GM12878 (cell line): ENCODE measurements at regions not wholly inside any gene's neighbourhood (a gene's known extent, or its start where the extent isn't known, plus 50 kb on each side); places are given as distances from the start of the nearest gene placed in this dataset.

Experiments
- ATAC-seq: fragments of 200-7000 bp; cut with Tn5 transposase; 3 replicates; pipeline ENCODE4 v1.9.1; 2020; ENCODE audit warnings: mild to moderate bottlenecking, moderate library complexity
- BruUV-seq: library from RNA; stranded (reverse); fragments of 400-500 nt; replicated peaks from 2 replicates; lab custom pipeline; 2021; lab: Mats Ljungman, UMichigan
- CTCF ChIA-PET: fragments of 300-600 bp; sonication (Branson Sonifier 250); formaldehyde crosslinking; extraction: SDS; loops from one replicate; lab custom pipeline; 2021; ENCODE audit warnings: inconsistent platforms; lab: Yijun Ruan, JAX
- POLR2A ChIA-PET: fragments of 350-600 bp; formaldehyde crosslinking; extraction: SDS; loops from one replicate; lab custom pipeline; 2021; ENCODE audit warnings: inconsistent platforms; lab: Charles Lee
- RAD21 ChIA-PET: fragments of 300-600 bp; sonication (Branson Sonifier 250); formaldehyde crosslinking; loops from one replicate; lab custom pipeline; 2023; ENCODE audit warnings: antibody characterized with exemption; ENCODE audit not compliant: unreplicated experiment; lab: Charles Lee
- SMC1A ChIA-PET: fragments of 300-600 bp; sonication (Branson Sonifier 250); formaldehyde crosslinking; loops from one replicate; lab custom pipeline; 2023; ENCODE audit not compliant: unreplicated experiment, uncharacterized antibody; lab: Charles Lee
- DNase-seq: peaks from one replicate; pipeline ENCODE4 v3.0.0-alpha.2; 2011; ENCODE audit warnings: low read depth, low spot score
- FAIRE-seq: peaks from 3 replicates; lab custom pipeline; 2011; peaks lifted over from hg19 to GRCh38; lab: Jason Lieb, UNC
- H2AFZ ChIP-seq: 2 replicates; pipeline ENCODE4 v1.6.0; 2011; ENCODE audit warnings: low read depth, low read length, control low read depth; ENCODE audit not compliant: control insufficient read depth
- H3K27ac ChIP-seq: 2 replicates; pipeline ENCODE4 v1.5.1; 2011; ENCODE audit warnings: control low read depth; ENCODE audit not compliant: control insufficient read depth, insufficient read depth
- H3K27me3 ChIP-seq, 2 experiments: replicated peaks in 1 of 2; 2 replicates each; pipeline versions ENCODE4 v1.6.0 to v1.6.1; 2011; ENCODE audit warnings: low read length in 1 of 2; ENCODE audit not compliant: control insufficient read depth in 2 of 2, insufficient read depth in 2 of 2
- H3K36me3 ChIP-seq, 2 experiments: 2 replicates each; pipeline ENCODE4 v1.5.1; 2011; ENCODE audit warnings: low read length in 1 of 2; ENCODE audit not compliant: control insufficient read depth in 2 of 2, insufficient read depth in 2 of 2
- H3K4me1 ChIP-seq: 2 replicates; pipeline ENCODE4 v1.6.1; 2011; ENCODE audit warnings: mild to moderate bottlenecking, low read length, moderate library complexity, mixed read lengths; ENCODE audit not compliant: control insufficient read depth, insufficient read depth
- H3K4me2 ChIP-seq: 2 replicates; pipeline ENCODE4 v1.6.0; 2011; ENCODE audit warnings: control low read depth; ENCODE audit not compliant: control insufficient read depth, insufficient read depth
- H3K4me3 ChIP-seq: fragments of 200-600 bp; sonication (generic); 2 replicates; pipeline ENCODE4 v1.5.1; 2016
- H3K79me2 ChIP-seq: 2 replicates; pipeline ENCODE4 v1.6.0; 2011; ENCODE audit warnings: low read length; ENCODE audit not compliant: control insufficient read depth, insufficient read depth
- H3K9ac ChIP-seq: 2 replicates; pipeline ENCODE4 v1.8.0; 2011; ENCODE audit warnings: low read length, control low read depth, mixed read lengths; ENCODE audit not compliant: control insufficient read depth, insufficient read depth
- H3K9me3 ChIP-seq: replicated peaks from 3 replicates; pipeline ENCODE4 v1.5.1; 2011; ENCODE audit warnings: mild to moderate bottlenecking, low read length; ENCODE audit not compliant: control insufficient read depth, insufficient read depth
- H4K20me1 ChIP-seq: 2 replicates; pipeline ENCODE4 v1.6.0; 2011; ENCODE audit not compliant: control insufficient read depth, insufficient read depth
- CHD2 ChIP-seq: IDR thresholded peaks from 2 replicates; pipeline ENCODE4 v1.6.1; 2011; ENCODE audit warnings: low read depth, low read length, improper control_type of control experiment, borderline replicate concordance
- HDGF ChIP-seq: fragments of 450-650 bp; IDR thresholded peaks from 2 replicates; pipeline ENCODE4 v1.6.1; 2016; ENCODE audit warnings: antibody characterized with exemption
- SREBF2 ChIP-seq: IDR thresholded peaks from 2 replicates; pipeline ENCODE4 v1.6.1; 2012; ENCODE audit warnings: mild to moderate bottlenecking, low read length
- WGBS: methylation state at CpG from one replicate; pipeline ENCODE4 v1.1.6; 2016; ENCODE audit warnings: low lambda C conversion rate; ENCODE audit not compliant: insufficient replicate concordance, insufficient coverage; ENCODE audit errors: missing lambda C conversion rate; 5-methylcytosine and 5-hydroxymethylcytosine counted together
- in situ Hi-C: fragments of 300-500 bp; cut with MboI; formaldehyde crosslinking; loops from 9 replicates; pipeline ENCODE4 v1.14.3; 2018; ENCODE audit warnings: mixed read lengths
- intact Hi-C: fragments of 100-400 bp; cut with micrococcal nuclease; formaldehyde crosslinking; loops from one replicate; pipeline ENCODE4 v1.14.2; 2022; ENCODE audit not compliant: unreplicated experiment
- TF ChIP-seq, protein P1 (sequence below): IDR thresholded peaks from 2 replicates; pipeline ENCODE4 v1.6.1; 2012; ENCODE audit warnings: low read depth, low read length, improper control_type of control experiment
- TF ChIP-seq, protein P2 (sequence below): IDR thresholded peaks from 2 replicates; pipeline ENCODE4 v1.6.1; 2011; ENCODE audit warnings: low read depth, low read length, improper control_type of control experiment, borderline replicate concordance
- TF ChIP-seq, protein P3 (sequence below): IDR thresholded peaks from 2 replicates; pipeline ENCODE4 v1.6.1; 2012; ENCODE audit warnings: mild to moderate bottlenecking, low read depth, low read length

DNA sequence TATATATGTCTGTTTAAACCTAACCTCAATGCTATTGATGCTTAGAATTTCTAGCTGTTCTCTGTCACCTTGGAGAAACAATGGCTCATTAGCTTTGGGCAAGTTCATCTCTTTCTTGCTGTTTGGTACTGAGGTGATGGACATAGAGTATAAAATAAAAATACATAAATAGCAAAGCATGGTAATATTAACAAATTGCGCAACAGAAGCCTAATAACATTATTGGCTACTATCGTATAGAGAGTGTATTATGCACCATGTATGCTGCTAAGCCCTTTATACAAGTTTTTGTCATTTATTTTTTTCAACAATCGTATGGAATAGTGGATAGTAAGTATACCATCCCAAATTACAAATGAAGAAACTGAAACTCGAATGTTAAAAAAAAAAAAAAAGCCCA, 100.1 kb downstream of the ICOS start:
- SMC1A ChIA-PET = no interaction called here
- TF ChIP-seq SREBF2 (no peak), CHD2 (no peak), HDGF (no peak)
- TF ChIP-seq, protein P1, sequence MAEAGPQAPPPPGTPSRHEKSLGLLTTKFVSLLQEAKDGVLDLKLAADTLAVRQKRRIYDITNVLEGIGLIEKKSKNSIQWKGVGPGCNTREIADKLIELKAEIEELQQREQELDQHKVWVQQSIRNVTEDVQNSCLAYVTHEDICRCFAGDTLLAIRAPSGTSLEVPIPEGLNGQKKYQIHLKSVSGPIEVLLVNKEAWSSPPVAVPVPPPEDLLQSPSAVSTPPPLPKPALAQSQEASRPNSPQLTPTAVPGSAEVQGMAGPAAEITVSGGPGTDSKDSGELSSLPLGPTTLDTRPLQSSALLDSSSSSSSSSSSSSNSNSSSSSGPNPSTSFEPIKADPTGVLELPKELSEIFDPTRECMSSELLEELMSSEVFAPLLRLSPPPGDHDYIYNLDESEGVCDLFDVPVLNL = no peak
- TF ChIP-seq, protein P2, sequence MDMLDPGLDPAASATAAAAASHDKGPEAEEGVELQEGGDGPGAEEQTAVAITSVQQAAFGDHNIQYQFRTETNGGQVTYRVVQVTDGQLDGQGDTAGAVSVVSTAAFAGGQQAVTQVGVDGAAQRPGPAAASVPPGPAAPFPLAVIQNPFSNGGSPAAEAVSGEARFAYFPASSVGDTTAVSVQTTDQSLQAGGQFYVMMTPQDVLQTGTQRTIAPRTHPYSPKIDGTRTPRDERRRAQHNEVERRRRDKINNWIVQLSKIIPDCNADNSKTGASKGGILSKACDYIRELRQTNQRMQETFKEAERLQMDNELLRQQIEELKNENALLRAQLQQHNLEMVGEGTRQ = no peak
- TF ChIP-seq, protein P3, sequence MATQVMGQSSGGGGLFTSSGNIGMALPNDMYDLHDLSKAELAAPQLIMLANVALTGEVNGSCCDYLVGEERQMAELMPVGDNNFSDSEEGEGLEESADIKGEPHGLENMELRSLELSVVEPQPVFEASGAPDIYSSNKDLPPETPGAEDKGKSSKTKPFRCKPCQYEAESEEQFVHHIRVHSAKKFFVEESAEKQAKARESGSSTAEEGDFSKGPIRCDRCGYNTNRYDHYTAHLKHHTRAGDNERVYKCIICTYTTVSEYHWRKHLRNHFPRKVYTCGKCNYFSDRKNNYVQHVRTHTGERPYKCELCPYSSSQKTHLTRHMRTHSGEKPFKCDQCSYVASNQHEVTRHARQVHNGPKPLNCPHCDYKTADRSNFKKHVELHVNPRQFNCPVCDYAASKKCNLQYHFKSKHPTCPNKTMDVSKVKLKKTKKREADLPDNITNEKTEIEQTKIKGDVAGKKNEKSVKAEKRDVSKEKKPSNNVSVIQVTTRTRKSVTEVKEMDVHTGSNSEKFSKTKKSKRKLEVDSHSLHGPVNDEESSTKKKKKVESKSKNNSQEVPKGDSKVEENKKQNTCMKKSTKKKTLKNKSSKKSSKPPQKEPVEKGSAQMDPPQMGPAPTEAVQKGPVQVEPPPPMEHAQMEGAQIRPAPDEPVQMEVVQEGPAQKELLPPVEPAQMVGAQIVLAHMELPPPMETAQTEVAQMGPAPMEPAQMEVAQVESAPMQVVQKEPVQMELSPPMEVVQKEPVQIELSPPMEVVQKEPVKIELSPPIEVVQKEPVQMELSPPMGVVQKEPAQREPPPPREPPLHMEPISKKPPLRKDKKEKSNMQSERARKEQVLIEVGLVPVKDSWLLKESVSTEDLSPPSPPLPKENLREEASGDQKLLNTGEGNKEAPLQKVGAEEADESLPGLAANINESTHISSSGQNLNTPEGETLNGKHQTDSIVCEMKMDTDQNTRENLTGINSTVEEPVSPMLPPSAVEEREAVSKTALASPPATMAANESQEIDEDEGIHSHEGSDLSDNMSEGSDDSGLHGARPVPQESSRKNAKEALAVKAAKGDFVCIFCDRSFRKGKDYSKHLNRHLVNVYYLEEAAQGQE = no peak
- POLR2A ChIA-PET = no interaction called here
- no peaks in the 10 kb centered on the region for H4K20me1 ChIP-seq
- H2AFZ ChIP-seq = no peak overlapping the region
- BruUV-seq = no TSS peak
- ATAC-seq = no peak
- no peak overlapping the region for H3K9ac ChIP-seq
- H3K4me1 ChIP-seq = no peaks in the 10 kb centered on the region
- no peaks in the 10 kb centered on the region for H3K79me2 ChIP-seq
- no peak overlapping the region for H3K4me2 ChIP-seq
- CTCF ChIA-PET = no interaction called here
- in situ Hi-C loops = no loop called here
- intact Hi-C loops = no loop called here
- WGBS = 44% methylated on average over 4 of the region's 4 CpGs
- FAIRE-seq = no peak
- no peaks in the 10 kb centered on the region for H3K27me3 ChIP-seq
- no peak overlapping the region for H3K4me3 ChIP-seq
- DNase-seq = no peak
- no peak overlapping the region for H3K27ac ChIP-seq
- no peaks in the 10 kb centered on the region for H3K9me3 ChIP-seq
- RAD21 ChIA-PET = interaction anchor here (0.6 kb wide), 1 partner anchor 9 kb away, joined by 4 read pairs; no protein-coding TSS in a partner anchor
- no peaks in the 10 kb centered on the region for H3K36me3 ChIP-seq
